GM12874 (cell line): ENCODE measurements at regions not wholly inside any gene's neighbourhood (a gene's known extent, or its start where the extent isn't known, plus 50 kb on each side); places are given as distances from the start of the nearest gene placed in this dataset.

Experiments used
- TF ChIP-seq, protein P1 (sequence below): IDR thresholded peaks from 2 replicates; pipeline ENCODE4 v1.5.1; 2011; ENCODE audit warnings: low read depth, mild to moderate bottlenecking, control low read depth, low read length, moderate library complexity; ENCODE audit not compliant: insufficient read depth

DNA sequence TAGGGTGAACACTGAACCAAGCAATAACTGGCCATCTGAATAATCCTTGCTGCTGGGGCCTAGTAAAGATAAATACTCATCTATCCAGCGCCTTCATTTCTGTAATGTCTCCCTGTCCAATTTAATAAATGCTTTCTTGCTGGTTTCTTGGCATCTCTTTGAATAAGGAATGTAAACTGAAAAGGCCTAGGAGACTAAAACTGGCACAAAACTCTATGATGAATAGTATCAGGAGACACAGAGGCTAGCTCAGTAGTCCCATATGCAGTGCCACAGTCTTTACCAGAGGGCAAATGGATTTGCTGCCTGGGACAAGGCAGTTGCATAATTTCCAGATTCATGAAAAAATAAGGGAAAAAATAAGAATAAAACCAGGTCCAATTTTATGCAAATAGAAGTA is 324.4 kb downstream of the CENPW start:
- TF ChIP-seq, protein P1, sequence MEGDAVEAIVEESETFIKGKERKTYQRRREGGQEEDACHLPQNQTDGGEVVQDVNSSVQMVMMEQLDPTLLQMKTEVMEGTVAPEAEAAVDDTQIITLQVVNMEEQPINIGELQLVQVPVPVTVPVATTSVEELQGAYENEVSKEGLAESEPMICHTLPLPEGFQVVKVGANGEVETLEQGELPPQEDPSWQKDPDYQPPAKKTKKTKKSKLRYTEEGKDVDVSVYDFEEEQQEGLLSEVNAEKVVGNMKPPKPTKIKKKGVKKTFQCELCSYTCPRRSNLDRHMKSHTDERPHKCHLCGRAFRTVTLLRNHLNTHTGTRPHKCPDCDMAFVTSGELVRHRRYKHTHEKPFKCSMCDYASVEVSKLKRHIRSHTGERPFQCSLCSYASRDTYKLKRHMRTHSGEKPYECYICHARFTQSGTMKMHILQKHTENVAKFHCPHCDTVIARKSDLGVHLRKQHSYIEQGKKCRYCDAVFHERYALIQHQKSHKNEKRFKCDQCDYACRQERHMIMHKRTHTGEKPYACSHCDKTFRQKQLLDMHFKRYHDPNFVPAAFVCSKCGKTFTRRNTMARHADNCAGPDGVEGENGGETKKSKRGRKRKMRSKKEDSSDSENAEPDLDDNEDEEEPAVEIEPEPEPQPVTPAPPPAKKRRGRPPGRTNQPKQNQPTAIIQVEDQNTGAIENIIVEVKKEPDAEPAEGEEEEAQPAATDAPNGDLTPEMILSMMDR: no peak

DNA sequence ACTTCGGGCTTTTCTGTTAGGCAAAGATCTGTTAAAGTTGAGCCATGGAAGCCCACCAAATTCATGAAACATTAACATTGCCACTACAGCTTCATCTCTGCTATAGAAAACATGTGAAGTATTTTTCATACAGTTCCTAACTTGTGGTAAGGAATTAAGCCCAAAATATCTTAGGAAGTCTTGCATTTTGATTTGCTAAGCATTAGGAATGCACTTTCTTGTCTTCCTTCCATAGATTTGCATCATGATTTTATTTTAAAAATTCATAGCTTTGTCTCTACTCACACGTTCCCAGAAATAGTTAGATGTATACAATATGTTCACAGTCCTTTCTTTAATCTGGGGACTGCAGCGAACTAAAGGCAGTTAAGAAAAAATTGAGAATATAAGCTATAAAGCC is 325.6 kb downstream of the CENPW start:
- TF ChIP-seq, protein P1: no peak

DNA sequence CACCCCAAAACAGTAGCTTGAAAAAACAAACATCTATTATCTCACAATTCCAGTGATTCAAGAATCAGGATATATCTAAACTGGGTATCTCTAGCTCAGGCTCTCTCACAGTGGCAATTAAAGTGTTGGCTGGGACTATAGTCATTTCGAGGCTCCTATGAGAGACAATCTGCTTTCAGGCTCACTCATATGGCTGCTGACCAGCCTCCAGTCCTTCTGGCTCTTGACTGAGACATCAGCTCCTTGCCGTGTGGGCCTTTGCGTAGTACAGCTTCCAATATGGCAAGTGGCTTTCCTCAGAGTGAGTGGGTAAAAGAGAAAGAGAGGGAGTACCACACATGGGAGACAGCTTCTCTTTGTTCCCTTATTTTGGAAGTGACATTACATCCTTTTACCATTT is 327.2 kb downstream of the CENPW start:
- TF ChIP-seq, protein P1: no peak

DNA sequence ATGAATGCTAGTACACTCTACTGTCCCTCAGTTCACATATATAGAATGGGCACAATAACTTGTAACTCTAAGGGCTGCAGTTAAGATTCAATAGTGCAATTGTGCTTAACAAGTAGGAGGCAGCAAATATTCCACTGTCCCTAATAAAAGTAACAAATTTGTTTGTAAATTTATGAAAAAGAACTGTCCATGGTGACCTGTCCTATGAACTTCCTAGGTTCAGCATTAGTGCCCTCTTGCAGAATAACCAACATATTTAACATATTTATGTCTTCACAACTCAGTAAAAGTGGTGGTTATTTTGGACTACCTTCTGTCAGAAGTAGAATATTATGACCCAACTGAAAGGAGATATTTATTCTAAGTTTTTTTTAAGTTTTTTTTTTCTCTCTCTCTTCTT is 327.8 kb downstream of the CENPW start:
- TF ChIP-seq, protein P1: no peak

DNA sequence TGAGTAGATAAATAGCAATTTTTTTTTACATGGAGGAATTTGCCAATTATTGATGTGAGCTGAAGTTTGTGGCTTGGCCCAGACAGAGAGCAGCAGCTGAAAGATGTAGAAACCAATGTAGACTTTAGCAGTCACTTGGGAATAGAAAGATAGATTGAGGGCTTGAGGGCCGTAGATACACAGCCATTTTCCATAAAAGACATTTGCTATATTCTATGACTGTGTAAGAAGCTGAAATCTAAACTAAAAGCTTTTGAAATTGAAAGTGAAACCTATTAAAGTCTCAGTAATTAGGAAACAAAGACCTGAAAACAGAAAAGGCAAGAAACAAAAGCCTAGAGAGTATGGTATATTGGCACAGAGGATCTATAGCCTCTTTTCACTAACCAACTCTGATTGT is 332.7 kb downstream of the CENPW start:
- TF ChIP-seq, protein P1: no peak

DNA sequence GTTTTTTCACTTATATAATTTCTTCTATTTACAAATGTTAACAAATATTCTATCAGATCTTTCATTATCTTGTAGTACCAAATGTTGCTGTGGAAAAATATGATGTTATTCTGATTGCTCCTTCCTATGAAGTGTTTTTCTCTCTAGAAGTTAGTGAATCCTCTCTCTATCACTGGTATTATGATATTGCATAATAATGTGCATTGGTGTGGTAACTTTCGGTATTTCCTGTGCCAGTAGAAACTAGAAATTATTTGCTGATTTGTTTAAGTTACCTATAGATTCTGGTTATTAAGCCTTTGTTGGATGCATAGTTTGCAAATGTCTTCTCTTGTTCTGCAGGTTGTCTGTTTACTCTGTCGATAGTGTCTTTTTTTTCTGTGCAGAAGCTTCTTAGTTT is 342.5 kb downstream of the CENPW start:
- TF ChIP-seq, protein P1: no peak

DNA sequence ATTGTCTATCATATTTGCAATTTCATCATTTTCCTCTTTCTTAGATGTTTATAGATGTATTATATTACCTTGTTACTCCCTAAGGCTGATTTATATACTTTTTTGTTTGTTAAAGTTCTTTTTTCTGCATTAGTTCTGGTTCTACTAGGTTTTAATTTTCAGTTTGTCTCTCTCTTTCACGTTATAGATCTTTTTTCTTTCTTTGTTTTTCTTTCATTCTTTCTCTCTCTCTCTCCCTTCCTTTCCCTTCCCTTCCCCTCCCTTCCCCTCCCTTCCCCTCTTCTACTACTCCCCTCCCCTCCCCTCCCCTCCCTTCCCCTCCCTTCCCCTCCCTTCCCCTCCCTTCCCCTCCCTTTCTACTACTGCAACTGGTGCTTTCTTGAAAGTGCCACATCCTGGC is 345.3 kb downstream of the CENPW start:
- TF ChIP-seq, protein P1: no peak

DNA sequence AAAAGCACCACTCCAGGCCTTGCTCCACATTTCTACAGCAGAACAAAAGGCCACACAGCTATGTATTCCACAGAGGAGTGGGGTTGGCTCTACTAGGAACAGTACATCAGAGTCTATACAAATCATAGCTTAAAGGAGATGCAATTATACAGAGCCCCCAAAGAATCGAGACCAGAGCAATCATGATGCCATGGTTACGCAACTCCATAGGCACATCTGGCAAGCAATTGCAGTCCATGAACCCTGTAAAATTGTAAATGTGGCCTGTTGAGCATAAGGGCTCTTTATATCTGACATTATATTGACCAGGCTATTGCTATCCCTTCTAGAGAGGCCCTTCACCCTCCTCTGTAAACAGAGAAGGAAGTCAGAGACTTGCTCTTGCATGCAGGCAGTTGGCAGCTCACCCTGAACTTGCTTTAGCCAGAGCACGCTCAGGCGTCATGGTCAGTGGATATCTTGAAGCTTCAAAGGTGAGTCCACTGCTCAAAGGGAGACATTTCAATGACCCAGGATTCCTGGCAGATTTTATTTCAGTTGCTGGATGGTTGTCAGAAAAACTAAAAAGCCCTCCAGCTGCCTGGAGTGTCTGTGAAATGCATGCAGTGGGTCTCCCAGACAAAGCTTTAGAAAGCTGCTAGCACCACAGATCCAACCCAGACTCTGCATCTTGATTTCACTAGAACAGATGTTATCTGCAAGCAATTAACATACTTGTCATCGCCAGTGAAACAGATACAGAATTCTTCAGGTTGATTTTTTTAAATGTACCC is 357.2 kb downstream of the CENPW start:
- TF ChIP-seq, protein P1: no peak
